ENCODE measurements at regions not wholly inside any gene's neighbourhood (a gene's known extent, or its start where the extent isn't known, plus 50 kb on each side); places are given as distances from the start of the nearest gene placed in this dataset.

- Histone ChIP-seq H3K9me2 (ENCODE audit: insufficient read depth) (no peaks in the 10 kb centered on the region), H3K4me1 (ENCODE audit: insufficient read depth) (no peaks in the 10 kb centered on the region), H3K4me2 (no peak overlapping the region), H3K27ac (ENCODE audit: low read depth) (no peak overlapping the region), H3F3A (replicated peaks; ENCODE audit: low read depth) (no peaks in the 10 kb centered on the region), H3K79me2 (replicated peaks; ENCODE audit: insufficient read depth) (no peaks in the 10 kb centered on the region), H2AFZ (no peak overlapping the region), H4K20me1 (replicated peaks; ENCODE audit: insufficient read depth) (no peaks in the 10 kb centered on the region), H3K36me3 (ENCODE audit: insufficient read depth) (no peaks in the 10 kb centered on the region), H3K27me3 (ENCODE audit: insufficient read depth) (no peaks in the 10 kb centered on the region), H3K4me3 (no peak overlapping the region)
- H3K4me3 Mint-ChIP-seq: no peak overlapping the region
- ATAC-seq (no peak), DNase-seq (ENCODE audit: low spot score) (no peak)
- H3K4me1 Mint-ChIP-seq: no peaks in the 10 kb centered on the region
- TF ChIP-seq NANOG (IDR thresholded peaks at IDR 0.05; ENCODE audit: borderline replicate concordance) (no peak), POLR2AphosphoS5 (IDR thresholded peaks at IDR 0.05; ENCODE audit: low read depth) (no peak), CTCF (conservative IDR thresholded peaks at IDR 0.05; ENCODE audit: low read depth in 2 of 2) (no peak), CREB1 (CRISPR knock-in tag; IDR thresholded peaks at IDR 0.05; ENCODE audit: low read depth) (no peak), EZH2 (IDR thresholded peaks at IDR 0.05; ENCODE audit: low read depth, unreplicated experiment) (no peak), ZNF331 (CRISPR knock-in tag; IDR thresholded peaks at IDR 0.05; ENCODE audit: low read depth) (no peak), EZH2phosphoT487 (IDR thresholded peaks at IDR 0.05; ENCODE audit: unreplicated experiment) (no peak), ZNF462 (CRISPR knock-in tag; IDR thresholded peaks at IDR 0.05) (no peak), REST (IDR thresholded peaks at IDR 0.05; ENCODE audit: unreplicated experiment) (no peak), ZNF114 (CRISPR knock-in tag; IDR thresholded peaks at IDR 0.05) (no peak)
- peaks cover 8% of the 10 kb centered on the region for H3K36me3 Mint-ChIP-seq (ENCODE audit: low read depth)
- peaks cover 2% of the 10 kb centered on the region for H3K27me3 Mint-ChIP-seq (ENCODE audit: insufficient read depth, low read depth, poor library complexity)
- H3K27ac Mint-ChIP-seq: no peak overlapping the region
- H3K9me3 Mint-ChIP-seq: peaks cover 13% of the 10 kb centered on the region
Observed at GRCh38 chr6:169404828-169405227, 151.2 kb upstream of the THBS2 start.

Data from GM23338 (cell line).